LNCaP clone FGC (cell line): ENCODE measurements at regions not wholly inside any gene's neighbourhood (a gene's known extent, or its start where the extent isn't known, plus 50 kb on each side); places are given as distances from the start of the nearest gene placed in this dataset.

Experiments used
- DNase-seq: peaks from one replicate; pipeline ENCODE4 v3.0.0-alpha.2; 2011; ENCODE audit warnings: low read depth
- H3K4me3 ChIP-seq: 2 replicates; pipeline ENCODE4 v1.5.1; 2011; ENCODE audit warnings: mild to moderate bottlenecking, low read depth, low read length, control low read depth
- CTCF ChIP-seq: IDR thresholded peaks from 2 replicates; pipeline ENCODE4 v1.5.1; 2012; ENCODE audit warnings: mild to moderate bottlenecking; ENCODE audit not compliant: control insufficient read depth, insufficient read depth; ENCODE audit errors: extremely low read depth

- no peak for DNase-seq
- H3K4me3 ChIP-seq = no peak overlapping the region
- TF ChIP-seq CTCF = no peak
These were observed 558.7 kb upstream of the VSTM2A start for GRCh38 chr7:53983480-53983879.

GRCh38 chr7:53984776-53985175 is 557.4 kb upstream of the VSTM2A start:
- H3K4me3 ChIP-seq = no peak overlapping the region
- TF ChIP-seq CTCF = no peak
- DNase-seq = no peak

- DNase-seq = no peak
These were observed 553.8 kb upstream of the VSTM2A start for GRCh38 chr7:53988376-53988775.

GRCh38 chr7:53993224-53993623 is 549.0 kb upstream of the VSTM2A start:
- no peak for DNase-seq
- H3K4me3 ChIP-seq = no peak overlapping the region
- TF ChIP-seq CTCF = no peak

More at GRCh38 chr7:53988376-53988775, 553.8 kb upstream of the VSTM2A start:
- no peak overlapping the region for H3K4me3 ChIP-seq
- TF ChIP-seq CTCF = no peak

GRCh38 chr7:53996876-53997275 is 545.3 kb upstream of the VSTM2A start:
- H3K4me3 ChIP-seq = no peak overlapping the region
- peak; percentile 0 for DNase-seq
- TF ChIP-seq CTCF = no peak

- DNase-seq = no peak
- H3K4me3 ChIP-seq = no peak overlapping the region
- TF ChIP-seq CTCF = no peak
These were observed 527.4 kb upstream of the VSTM2A start for GRCh38 chr7:54014765-54015164.

GRCh38 chr7:54015251-54015650 is 526.9 kb upstream of the VSTM2A start:
- TF ChIP-seq CTCF = no peak
- no peak overlapping the region for H3K4me3 ChIP-seq
- no peak for DNase-seq
